GM12891 (cell line): ENCODE measurements at regions not wholly inside any gene's neighbourhood (a gene's known extent, or its start where the extent isn't known, plus 50 kb on each side); places are given as distances from the start of the nearest gene placed in this dataset.

ENCODE experiments used
- POLR2A ChIP-seq: IDR thresholded peaks from 2 replicates; pipeline ENCODE4 v1.6.1; 2011; ENCODE audit warnings: low read depth, low read length, control low read depth
- POLR2AphosphoS5 ChIP-seq: IDR thresholded peaks from 2 replicates; pipeline ENCODE4 v1.6.1; 2011; ENCODE audit warnings: low read depth, low read length, control low read depth
- TAF1 ChIP-seq: IDR thresholded peaks from 2 replicates; pipeline ENCODE4 v1.6.1; 2011; ENCODE audit warnings: low read depth, low read length, control low read depth

DNA sequence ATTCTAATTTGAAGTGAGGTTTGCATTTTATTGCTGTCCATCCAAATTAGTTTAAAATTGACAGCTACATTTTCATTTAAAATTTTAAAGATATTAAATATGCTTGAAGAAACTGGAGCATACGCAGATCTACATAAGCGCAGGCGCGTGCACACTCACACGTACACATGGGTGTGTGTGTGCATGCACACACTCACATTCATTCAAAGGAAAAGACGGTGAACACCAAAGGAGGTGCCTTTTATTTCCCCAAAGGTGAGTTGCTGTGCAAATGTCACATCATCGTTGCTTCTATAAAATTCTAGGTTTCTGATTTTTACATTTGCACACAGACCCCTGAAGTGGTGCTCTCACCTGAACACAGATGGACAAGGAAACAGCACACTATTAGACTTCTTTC lies 194.2 kb downstream of the GRB14 start:
- TF ChIP-seq POLR2A = no peak
- no peak for TF ChIP-seq POLR2AphosphoS5
- no peak for TF ChIP-seq TAF1
